ENCODE measurements at regions not wholly inside any gene's neighbourhood (a gene's known extent, or its start where the extent isn't known, plus 50 kb on each side); places are given as distances from the start of the nearest gene placed in this dataset.

DNA sequence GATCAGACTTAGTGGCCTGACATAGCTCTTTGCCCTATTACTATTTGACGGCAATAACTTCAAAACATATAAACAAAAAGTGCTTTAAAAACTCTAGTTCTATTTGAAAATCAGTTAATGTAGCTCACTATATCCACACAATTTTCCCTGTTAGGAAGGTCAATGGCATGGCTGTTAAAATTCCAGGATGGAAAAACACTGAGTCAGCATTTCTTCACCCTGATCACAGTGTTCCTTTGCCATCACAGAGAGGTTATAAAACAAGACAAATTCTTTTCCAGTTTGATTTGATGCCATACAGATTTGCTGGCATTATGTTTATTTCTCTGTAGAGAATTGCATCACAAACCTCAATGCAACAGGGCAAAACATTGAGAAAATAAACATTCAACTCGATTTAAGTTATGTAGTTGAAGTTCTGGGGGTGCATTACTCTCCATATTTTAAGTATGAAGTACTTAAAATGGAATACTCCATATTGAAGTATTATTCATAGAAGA is 253.7 kb upstream of the HSF2 start:
- Mint-ChIP-seq H3K27ac (no peak overlapping the region), H3K27me3 (ENCODE audit: low read depth) (no peaks in the 10 kb centered on the region)
- WGBS (ENCODE audit: extremely low coverage, insufficient read length, low lambda C conversion rate) = no CpG with 5 or more reads among the region's 2 CpGs

More for the DNA sequence above, 253.7 kb upstream of the HSF2 start:
- Histone ChIP-seq H3K23ac (ENCODE audit: insufficient read length, low read depth, low read length) (no peak overlapping the region), H3K14ac (ENCODE audit: insufficient read depth, low read length) (no peak overlapping the region), H3K18ac (ENCODE audit: insufficient read length, low read depth, low read length) (no peak overlapping the region), H2BK12ac (ENCODE audit: insufficient read length, low read depth, low read length) (no peak overlapping the region), H3K27me3 (ENCODE audit: insufficient read depth, low read length) (no peaks in the 10 kb centered on the region), H3K79me2 (ENCODE audit: insufficient read depth, low read length) (no peaks in the 10 kb centered on the region), H2BK120ac (ENCODE audit: low read depth, low read length, poor library complexity, severe bottlenecking) (no peak overlapping the region), H2BK5ac (ENCODE audit: insufficient read length, low read length) (no peak overlapping the region), H2AK5ac (ENCODE audit: insufficient read length, low read length) (no peak overlapping the region), H3T11ph (ENCODE audit: low read length) (no peak overlapping the region), H3K4me2 (ENCODE audit: insufficient read depth, insufficient read length, low read length) (no peak overlapping the region), H3K56ac (ENCODE audit: insufficient read length, low read depth, low read length) (no peak overlapping the region), H2BK15ac (ENCODE audit: low read depth, low read length) (no peak overlapping the region), H3K23me2 (ENCODE audit: insufficient read length, low read depth, low read length, poor library complexity, severe bottlenecking) (no peaks in the 10 kb centered on the region), H4K5ac (ENCODE audit: insufficient read length, low read depth, low read length) (no peak overlapping the region), H3K9ac (ENCODE audit: extremely low read depth, insufficient read length, low read length) (no peak overlapping the region), H4K8ac (replicated peaks; ENCODE audit: insufficient read length, low read depth, low read length) (no peak overlapping the region), H3K4ac (ENCODE audit: low read depth, low read length) (no peak overlapping the region), H3K27ac (ENCODE audit: insufficient read length, low read depth, low read length) (no peak overlapping the region), H3K79me1 (ENCODE audit: insufficient read depth, low read depth, low read length, poor library complexity, severe bottlenecking) (no peaks in the 10 kb centered on the region), H3K4me1 (ENCODE audit: insufficient read depth, low read length) (no peaks in the 10 kb centered on the region), H3K9me3 (ENCODE audit: control insufficient read depth, low read depth, low read length) (no peaks in the 10 kb centered on the region), H4K20me1 (ENCODE audit: control insufficient read depth, insufficient read depth, insufficient read length) (no peaks in the 10 kb centered on the region), H2AFZ (ENCODE audit: low read length) (no peak overlapping the region), H2BK20ac (ENCODE audit: low read depth, low read length, poor library complexity, severe bottlenecking) (no peak overlapping the region), H4K91ac (ENCODE audit: insufficient read length, low read depth, low read length) (no peak overlapping the region)
- Mint-ChIP-seq H3K36me3 (ENCODE audit: insufficient read depth in 1 of 3, low read depth in 3 of 3) (no peaks in the 10 kb centered on the region), H3K4me3 (no peak overlapping the region), H3K9me3 (no peaks in the 10 kb centered on the region), H3K4me1 (peaks cover 0 to 3% of the 10 kb centered on the region in 2 experiments; a peak in 1 of 4 replicates)
- no peak for DNase-seq
- TF ChIP-seq, protein P1, sequence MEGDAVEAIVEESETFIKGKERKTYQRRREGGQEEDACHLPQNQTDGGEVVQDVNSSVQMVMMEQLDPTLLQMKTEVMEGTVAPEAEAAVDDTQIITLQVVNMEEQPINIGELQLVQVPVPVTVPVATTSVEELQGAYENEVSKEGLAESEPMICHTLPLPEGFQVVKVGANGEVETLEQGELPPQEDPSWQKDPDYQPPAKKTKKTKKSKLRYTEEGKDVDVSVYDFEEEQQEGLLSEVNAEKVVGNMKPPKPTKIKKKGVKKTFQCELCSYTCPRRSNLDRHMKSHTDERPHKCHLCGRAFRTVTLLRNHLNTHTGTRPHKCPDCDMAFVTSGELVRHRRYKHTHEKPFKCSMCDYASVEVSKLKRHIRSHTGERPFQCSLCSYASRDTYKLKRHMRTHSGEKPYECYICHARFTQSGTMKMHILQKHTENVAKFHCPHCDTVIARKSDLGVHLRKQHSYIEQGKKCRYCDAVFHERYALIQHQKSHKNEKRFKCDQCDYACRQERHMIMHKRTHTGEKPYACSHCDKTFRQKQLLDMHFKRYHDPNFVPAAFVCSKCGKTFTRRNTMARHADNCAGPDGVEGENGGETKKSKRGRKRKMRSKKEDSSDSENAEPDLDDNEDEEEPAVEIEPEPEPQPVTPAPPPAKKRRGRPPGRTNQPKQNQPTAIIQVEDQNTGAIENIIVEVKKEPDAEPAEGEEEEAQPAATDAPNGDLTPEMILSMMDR (conservative IDR thresholded peaks at IDR 0.05) = no peak

All from H9 (cell line).